ENCODE measurements at regions not wholly inside any gene's neighbourhood (a gene's known extent, or its start where the extent isn't known, plus 50 kb on each side); places are given as distances from the start of the nearest gene placed in this dataset.
"Not testable (repeated sequence)": the region's sequence is repeated elsewhere in the genome, so short reads cannot be mapped to it uniquely, and the experiment has no call there.

DNA sequence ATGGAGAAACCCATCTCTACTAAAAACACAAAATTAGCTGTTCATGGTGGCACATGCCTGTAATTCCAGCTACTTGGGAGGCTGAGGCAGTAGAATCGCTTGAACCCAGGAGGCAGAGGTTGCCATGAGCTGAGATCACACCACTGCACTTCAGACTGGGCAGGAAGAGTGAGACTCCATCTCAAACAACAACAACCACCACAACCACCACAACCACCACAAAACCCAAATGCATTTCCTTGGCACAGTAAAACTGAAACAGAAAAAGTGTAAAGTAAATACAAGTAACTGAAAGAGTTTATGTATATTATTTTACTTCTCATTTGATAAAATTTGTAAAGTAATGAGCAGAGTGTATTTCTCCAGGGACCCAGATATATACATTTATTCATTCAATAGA, 1177.1 kb downstream of the FOXD4L5 start:
- FAIRE-seq; dilution Hi-C loops (cut with MboI; ENCODE audit: extremely low pct_ligation_motif_present, low sequenced_read_pairs): not testable (repeated sequence)

GRCh38 chr9:64107211-64107610, 1177.8 kb downstream of the FOXD4L5 start:
- H4K20me1 ChIP-seq (ENCODE audit: control insufficient read depth, extremely low read depth, insufficient read depth, low read length); FAIRE-seq; H3K9ac ChIP-seq (ENCODE audit: control insufficient read depth, extremely low read depth, insufficient read depth, low read length); H3K4me3 ChIP-seq (ENCODE audit: control insufficient read depth in 2 of 3, extremely low read depth in 1 of 3, insufficient read depth in 2 of 3, low read depth in 1 of 3, low read length in 3 of 3); H2AFZ ChIP-seq (ENCODE audit: control insufficient read depth, low read length); H3K27me3 ChIP-seq (ENCODE audit: control insufficient read depth, extremely low read depth, insufficient read depth, low read length); H3K4me2 ChIP-seq (ENCODE audit: control insufficient read depth, extremely low read depth, insufficient read depth, low read depth, low read length); H3K79me2 ChIP-seq (ENCODE audit: control insufficient read depth, insufficient read depth, low read length); H3K9me1 ChIP-seq (ENCODE audit: control insufficient read depth, extremely low read depth, insufficient read depth, low read length); H3K27ac ChIP-seq (ENCODE audit: control insufficient read depth, insufficient read depth, low read length); H3K36me3 ChIP-seq (ENCODE audit: control insufficient read depth in 2 of 2, extremely low read depth in 1 of 2, insufficient read depth in 2 of 2, low read length in 2 of 2); DNase-seq (ENCODE audit: low read depth, low spot score); H3K9me3 ChIP-seq (ENCODE audit: control insufficient read depth, low read depth, low read length); dilution Hi-C loops (cut with MboI; ENCODE audit: extremely low pct_ligation_motif_present, low sequenced_read_pairs); H3K4me1 ChIP-seq (ENCODE audit: control insufficient read depth, extremely low read depth, insufficient read depth, low read length): not testable (repeated sequence)

More for the DNA sequence above, 1177.1 kb downstream of the FOXD4L5 start:
- H3K79me2 ChIP-seq (ENCODE audit: control insufficient read depth, insufficient read depth, low read length); H3K4me2 ChIP-seq (ENCODE audit: control insufficient read depth, extremely low read depth, insufficient read depth, low read depth, low read length); H3K27me3 ChIP-seq (ENCODE audit: control insufficient read depth, extremely low read depth, insufficient read depth, low read length); H3K27ac ChIP-seq (ENCODE audit: control insufficient read depth, insufficient read depth, low read length); H3K9me3 ChIP-seq (ENCODE audit: control insufficient read depth, low read depth, low read length); H3K9ac ChIP-seq (ENCODE audit: control insufficient read depth, extremely low read depth, insufficient read depth, low read length); DNase-seq (ENCODE audit: low read depth, low spot score); H3K36me3 ChIP-seq (ENCODE audit: control insufficient read depth in 2 of 2, extremely low read depth in 1 of 2, insufficient read depth in 2 of 2, low read length in 2 of 2); H2AFZ ChIP-seq (ENCODE audit: control insufficient read depth, low read length); H3K4me1 ChIP-seq (ENCODE audit: control insufficient read depth, extremely low read depth, insufficient read depth, low read length); H3K4me3 ChIP-seq (ENCODE audit: control insufficient read depth in 2 of 3, extremely low read depth in 1 of 3, insufficient read depth in 2 of 3, low read depth in 1 of 3, low read length in 3 of 3); H4K20me1 ChIP-seq (ENCODE audit: control insufficient read depth, extremely low read depth, insufficient read depth, low read length); H3K9me1 ChIP-seq (ENCODE audit: control insufficient read depth, extremely low read depth, insufficient read depth, low read length): not testable (repeated sequence)

DNA sequence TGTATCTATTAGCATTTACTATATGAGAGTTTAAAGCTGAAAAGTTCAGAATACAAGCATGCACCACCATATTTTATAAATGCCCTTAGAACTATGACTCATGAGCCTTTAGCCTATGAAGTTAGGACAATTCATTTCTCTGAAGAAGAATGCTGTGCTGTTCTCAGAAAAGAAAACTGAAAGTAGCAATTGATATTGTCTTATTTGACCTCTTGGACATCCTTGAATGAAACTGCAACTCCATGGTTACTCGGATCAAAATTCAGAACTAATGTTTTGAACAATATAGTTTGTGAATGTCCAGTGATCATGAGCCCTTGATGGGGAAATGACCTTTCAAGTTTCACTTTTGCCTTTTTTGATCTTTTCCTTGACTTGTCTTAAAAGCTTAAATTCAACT, 1179.8 kb downstream of the FOXD4L5 start:
- H2AFZ ChIP-seq (ENCODE audit: control insufficient read depth, low read length); H3K9ac ChIP-seq (ENCODE audit: control insufficient read depth, extremely low read depth, insufficient read depth, low read length); H3K4me2 ChIP-seq (ENCODE audit: control insufficient read depth, extremely low read depth, insufficient read depth, low read depth, low read length); H3K4me3 ChIP-seq (ENCODE audit: control insufficient read depth in 2 of 3, extremely low read depth in 1 of 3, insufficient read depth in 2 of 3, low read depth in 1 of 3, low read length in 3 of 3); DNase-seq (ENCODE audit: low read depth, low spot score); H3K79me2 ChIP-seq (ENCODE audit: control insufficient read depth, insufficient read depth, low read length); H3K9me3 ChIP-seq (ENCODE audit: control insufficient read depth, low read depth, low read length); H3K27ac ChIP-seq (ENCODE audit: control insufficient read depth, insufficient read depth, low read length); H4K20me1 ChIP-seq (ENCODE audit: control insufficient read depth, extremely low read depth, insufficient read depth, low read length); FAIRE-seq; H3K36me3 ChIP-seq (ENCODE audit: control insufficient read depth in 2 of 2, extremely low read depth in 1 of 2, insufficient read depth in 2 of 2, low read length in 2 of 2); H3K9me1 ChIP-seq (ENCODE audit: control insufficient read depth, extremely low read depth, insufficient read depth, low read length); H3K4me1 ChIP-seq (ENCODE audit: control insufficient read depth, extremely low read depth, insufficient read depth, low read length); H3K27me3 ChIP-seq (ENCODE audit: control insufficient read depth, extremely low read depth, insufficient read depth, low read length); dilution Hi-C loops (cut with MboI; ENCODE audit: extremely low pct_ligation_motif_present, low sequenced_read_pairs): not testable (repeated sequence)

- dilution Hi-C loops (cut with MboI; ENCODE audit: extremely low pct_ligation_motif_present, low sequenced_read_pairs); H4K20me1 ChIP-seq (ENCODE audit: control insufficient read depth, extremely low read depth, insufficient read depth, low read length); FAIRE-seq: not testable (repeated sequence)
These were observed 1183.5 kb downstream of the FOXD4L5 start for GRCh38 chr9:64101504-64101903.

DNA sequence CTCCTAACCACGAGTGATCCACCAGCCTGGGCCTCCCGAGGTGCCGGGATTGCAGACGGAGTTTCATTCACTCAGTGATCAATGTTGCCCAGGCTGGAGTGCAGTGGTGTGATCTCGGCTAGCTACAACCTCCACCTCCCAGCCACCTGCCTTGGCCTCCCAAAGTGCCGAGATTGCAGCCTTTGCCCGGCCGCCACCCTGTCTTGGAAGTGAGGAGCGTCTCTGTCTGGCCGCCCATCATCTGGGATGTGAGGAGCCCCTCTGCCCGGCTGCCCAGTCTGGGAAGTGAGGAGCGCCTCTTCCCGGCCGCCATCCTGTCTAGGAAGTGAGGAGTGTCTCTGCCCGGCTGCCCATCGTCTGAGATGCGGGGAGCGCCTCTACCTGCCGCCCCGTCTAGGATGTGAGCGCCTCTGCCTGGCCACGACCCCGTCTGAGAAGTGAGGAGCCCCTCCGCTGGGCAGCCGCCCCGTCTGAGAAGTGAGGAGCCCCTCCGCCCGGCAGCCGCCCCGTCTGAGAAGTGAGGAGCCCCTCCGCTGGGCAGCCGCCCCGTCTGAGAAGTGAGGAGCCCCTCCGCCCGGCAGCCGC, 1184.3 kb downstream of the FOXD4L5 start:
- H3K27ac ChIP-seq (ENCODE audit: control insufficient read depth, insufficient read depth, low read length); DNase-seq (ENCODE audit: low read depth, low spot score); H3K27me3 ChIP-seq (ENCODE audit: control insufficient read depth, extremely low read depth, insufficient read depth, low read length); H3K4me3 ChIP-seq (ENCODE audit: control insufficient read depth in 2 of 3, extremely low read depth in 1 of 3, insufficient read depth in 2 of 3, low read depth in 1 of 3, low read length in 3 of 3); H3K4me2 ChIP-seq (ENCODE audit: control insufficient read depth, extremely low read depth, insufficient read depth, low read depth, low read length); FAIRE-seq; H3K9me3 ChIP-seq (ENCODE audit: control insufficient read depth, low read depth, low read length); H4K20me1 ChIP-seq (ENCODE audit: control insufficient read depth, extremely low read depth, insufficient read depth, low read length); H3K4me1 ChIP-seq (ENCODE audit: control insufficient read depth, extremely low read depth, insufficient read depth, low read length); H3K9me1 ChIP-seq (ENCODE audit: control insufficient read depth, extremely low read depth, insufficient read depth, low read length); H3K9ac ChIP-seq (ENCODE audit: control insufficient read depth, extremely low read depth, insufficient read depth, low read length); H3K79me2 ChIP-seq (ENCODE audit: control insufficient read depth, insufficient read depth, low read length); H3K36me3 ChIP-seq (ENCODE audit: control insufficient read depth in 2 of 2, extremely low read depth in 1 of 2, insufficient read depth in 2 of 2, low read length in 2 of 2); H2AFZ ChIP-seq (ENCODE audit: control insufficient read depth, low read length); dilution Hi-C loops (cut with MboI; ENCODE audit: extremely low pct_ligation_motif_present, low sequenced_read_pairs): not testable (repeated sequence)

More at GRCh38 chr9:64101504-64101903, 1183.5 kb downstream of the FOXD4L5 start:
- H3K36me3 ChIP-seq (ENCODE audit: control insufficient read depth in 2 of 2, extremely low read depth in 1 of 2, insufficient read depth in 2 of 2, low read length in 2 of 2); H2AFZ ChIP-seq (ENCODE audit: control insufficient read depth, low read length); H3K27ac ChIP-seq (ENCODE audit: control insufficient read depth, insufficient read depth, low read length); DNase-seq (ENCODE audit: low read depth, low spot score); H3K79me2 ChIP-seq (ENCODE audit: control insufficient read depth, insufficient read depth, low read length); H3K4me3 ChIP-seq (ENCODE audit: control insufficient read depth in 2 of 3, extremely low read depth in 1 of 3, insufficient read depth in 2 of 3, low read depth in 1 of 3, low read length in 3 of 3); H3K4me2 ChIP-seq (ENCODE audit: control insufficient read depth, extremely low read depth, insufficient read depth, low read depth, low read length); H3K4me1 ChIP-seq (ENCODE audit: control insufficient read depth, extremely low read depth, insufficient read depth, low read length); H3K9me1 ChIP-seq (ENCODE audit: control insufficient read depth, extremely low read depth, insufficient read depth, low read length); H3K9me3 ChIP-seq (ENCODE audit: control insufficient read depth, low read depth, low read length); H3K27me3 ChIP-seq (ENCODE audit: control insufficient read depth, extremely low read depth, insufficient read depth, low read length); H3K9ac ChIP-seq (ENCODE audit: control insufficient read depth, extremely low read depth, insufficient read depth, low read length): not testable (repeated sequence)
